ENCODE measurements at regions not wholly inside any gene's neighbourhood (a gene's known extent, or its start where the extent isn't known, plus 50 kb on each side); places are given as distances from the start of the nearest gene placed in this dataset.

- no peak for TF ChIP-seq CTCF (IDR thresholded peaks at IDR 0.05; ENCODE audit: low read depth, low read length)
- TF ChIP-seq POLR2A (IDR thresholded peaks at IDR 0.05; ENCODE audit: extremely low read depth, insufficient read length) = no peak
- no peak for TF ChIP-seq MYC (IDR thresholded peaks at IDR 0.05; ENCODE audit: low read depth, low read length)
Measured at GRCh38 chrX:20432746-20433387, 166.2 kb upstream of the RPS6KA3 start.

All from NB4 (cell line).